Activated effector memory CD4-positive, alpha-beta T cell treated with anti-CD3 and anti-CD28 coated beads, Interleukin-2, amount 50 U/mL, for 16 hours (primary cell): ENCODE measurements at regions not wholly inside any gene's neighbourhood (a gene's known extent, or its start where the extent isn't known, plus 50 kb on each side); places are given as distances from the start of the nearest gene placed in this dataset.

Experiments used
- DNase-seq: peaks from one replicate; pipeline ENCODE4 v3.0.0-alpha.2; 2020

DNA sequence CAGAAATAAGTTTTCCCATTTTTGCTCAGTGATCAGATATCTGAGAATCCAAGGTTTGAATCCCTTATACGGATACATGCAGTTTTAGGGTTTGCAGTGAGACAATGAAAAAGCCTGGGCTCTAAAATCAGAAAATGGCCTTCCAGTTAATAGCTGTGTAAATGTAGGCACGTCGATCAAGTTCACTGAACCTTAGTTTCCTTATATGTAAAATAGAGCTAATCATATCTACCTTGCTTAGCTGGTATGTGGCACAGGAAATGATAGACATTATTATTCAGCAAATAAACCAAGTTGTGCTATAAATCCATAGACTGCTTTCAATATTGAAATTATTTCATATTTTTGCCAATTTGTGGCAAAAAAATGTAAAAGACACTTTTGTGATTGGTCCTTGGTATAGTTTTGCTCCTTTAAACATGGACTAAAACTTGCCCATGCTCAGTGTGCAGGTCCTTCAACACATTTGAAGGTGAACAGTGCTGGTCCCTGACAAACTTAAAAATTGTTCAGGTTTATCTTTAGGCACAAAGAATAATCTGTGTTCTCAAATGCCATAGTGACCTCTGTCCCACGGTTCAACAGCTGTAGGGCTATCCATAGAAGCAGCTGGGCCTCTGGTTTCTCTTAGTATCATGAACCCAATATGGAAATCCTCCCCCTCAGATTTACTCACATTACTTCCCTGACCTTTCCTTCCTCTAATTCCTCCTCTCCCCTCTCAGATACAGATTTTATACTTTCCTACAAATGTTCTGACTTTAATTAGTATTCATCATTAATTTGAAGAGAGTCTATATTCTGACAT lies 51.0 kb downstream of the CCDC54 start:
- no peak for DNase-seq

DNA sequence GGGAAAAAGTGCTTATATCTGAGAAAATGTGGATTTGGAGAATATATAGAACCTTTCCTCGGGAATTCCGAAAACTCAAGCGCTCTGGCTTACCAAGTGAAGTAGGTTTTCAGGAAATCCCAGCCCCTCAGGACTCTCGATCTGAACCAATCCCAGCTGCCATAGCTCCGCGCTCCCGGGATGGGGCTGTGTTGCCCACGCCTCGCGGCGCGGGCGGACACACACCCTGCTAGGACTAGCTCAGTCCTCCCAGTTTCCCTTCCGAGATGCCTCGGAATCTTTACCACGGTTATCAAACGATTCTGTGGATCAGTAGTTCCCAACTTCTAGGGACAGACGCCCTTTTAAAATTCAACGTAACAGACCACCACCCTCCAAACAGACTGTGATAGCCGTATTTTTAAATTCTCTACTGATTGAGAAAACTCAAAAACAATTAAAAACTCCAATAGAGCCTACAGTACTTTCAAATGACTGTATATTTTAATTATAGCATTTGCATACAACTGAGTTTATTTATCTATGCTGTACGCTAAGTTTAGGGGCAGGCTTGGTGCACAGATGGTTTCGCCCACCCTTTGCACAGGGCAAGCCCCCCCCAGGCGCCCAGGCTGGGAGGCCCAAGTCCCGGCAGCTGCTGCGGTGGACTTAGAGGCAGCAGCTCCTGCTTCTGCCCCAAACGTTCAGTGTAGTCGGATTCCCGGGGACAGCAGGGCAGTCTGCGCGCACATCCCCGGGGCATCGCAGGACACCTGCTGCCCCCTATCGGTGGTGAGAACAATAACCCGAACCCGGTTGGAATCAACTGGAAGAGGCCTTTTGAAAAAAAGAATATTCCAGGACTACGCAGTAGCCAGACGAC lies 52.3 kb downstream of the CCDC54 start:
- peak; percentile 80 for DNase-seq

DNA sequence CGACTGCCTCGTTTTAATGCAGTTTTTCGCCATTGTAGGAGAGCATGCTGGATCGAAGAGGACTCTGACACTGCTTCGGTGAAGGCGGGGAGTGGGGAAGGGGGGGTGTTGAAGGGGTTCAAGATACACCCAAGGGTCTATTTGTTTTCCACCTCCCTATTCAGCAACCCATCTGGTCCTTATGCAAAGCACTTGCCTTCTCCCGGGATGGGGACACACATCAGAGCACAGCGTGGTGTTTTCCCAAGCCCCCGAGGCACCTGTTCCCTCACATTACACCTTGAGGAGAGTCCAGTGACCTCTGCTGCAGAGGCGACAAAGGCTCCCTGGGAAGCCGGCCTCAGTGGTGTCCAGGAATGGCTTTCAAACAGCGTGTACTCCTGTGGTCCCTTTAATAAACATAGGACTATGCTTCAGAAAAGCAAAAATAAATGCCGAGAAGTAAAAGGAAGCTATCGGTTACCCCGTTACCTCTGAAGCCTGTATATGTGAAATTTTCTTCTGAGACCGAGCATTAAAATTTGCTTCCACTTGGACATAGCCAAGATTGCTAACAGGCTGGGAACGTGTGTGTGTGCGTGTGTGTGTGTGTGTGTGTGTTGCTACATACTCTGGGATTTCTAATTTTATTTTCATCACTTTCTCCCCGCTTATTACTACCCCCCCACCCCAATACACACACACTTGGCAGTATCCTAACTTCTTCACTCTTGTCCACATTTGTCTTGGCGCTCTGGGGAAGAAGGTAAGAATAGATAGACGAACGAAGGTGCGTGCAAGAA lies 53.2 kb downstream of the CCDC54 start:
- no peak for DNase-seq

DNA sequence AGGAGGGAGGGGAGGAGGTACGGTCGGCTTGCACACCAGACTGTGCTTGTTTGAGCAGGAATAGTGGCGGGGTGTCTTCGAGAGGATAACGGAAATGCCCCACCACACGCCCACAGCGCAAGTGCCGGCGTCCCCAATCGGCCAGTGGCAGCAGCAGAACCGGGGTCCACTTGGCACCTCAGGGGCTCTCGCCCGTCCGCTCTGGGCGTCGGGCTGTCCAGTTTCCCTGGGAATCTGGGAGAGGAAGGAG lies 53.7 kb downstream of the CCDC54 start:
- peak; percentile 67 for DNase-seq

DNA sequence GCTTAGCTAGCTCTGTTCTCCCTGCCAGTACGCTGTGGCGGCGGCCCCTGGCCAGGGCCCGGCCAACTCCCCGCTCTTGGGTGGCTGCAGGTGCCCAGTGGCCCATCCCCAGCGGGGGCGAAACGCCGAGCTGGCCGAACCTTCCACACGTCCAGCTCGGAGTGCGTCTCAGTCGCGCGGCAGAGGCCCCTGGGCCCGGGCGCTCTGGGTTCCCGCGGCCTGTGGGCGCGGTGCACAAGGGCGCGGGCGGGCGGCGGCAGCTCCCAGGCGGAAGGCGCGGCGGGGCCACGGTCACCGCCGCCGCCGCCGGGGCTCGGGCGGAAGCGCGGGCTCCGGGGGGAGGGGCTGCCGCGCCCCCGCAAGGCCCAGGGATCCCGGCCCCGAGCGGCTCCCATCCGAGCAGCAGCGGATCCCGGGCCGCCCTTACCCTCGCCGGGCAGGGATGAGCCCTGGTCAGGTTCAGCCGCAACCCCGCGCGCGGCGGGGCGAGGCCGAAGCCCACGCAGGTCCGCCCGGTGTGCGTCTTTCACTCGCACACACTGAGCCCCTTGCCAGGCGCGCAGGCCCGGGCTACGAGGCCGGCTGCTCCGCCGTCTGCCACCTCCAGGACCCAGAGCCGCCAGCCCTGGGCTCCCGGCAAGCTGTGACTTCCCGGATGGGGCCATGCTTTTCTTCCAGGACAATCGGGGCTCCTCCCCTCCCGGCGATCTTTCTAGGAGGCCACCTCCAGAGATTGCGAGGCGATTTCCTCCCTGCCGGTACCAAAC lies 54.2 kb downstream of the CCDC54 start:
- peak; percentile 76 for DNase-seq

DNA sequence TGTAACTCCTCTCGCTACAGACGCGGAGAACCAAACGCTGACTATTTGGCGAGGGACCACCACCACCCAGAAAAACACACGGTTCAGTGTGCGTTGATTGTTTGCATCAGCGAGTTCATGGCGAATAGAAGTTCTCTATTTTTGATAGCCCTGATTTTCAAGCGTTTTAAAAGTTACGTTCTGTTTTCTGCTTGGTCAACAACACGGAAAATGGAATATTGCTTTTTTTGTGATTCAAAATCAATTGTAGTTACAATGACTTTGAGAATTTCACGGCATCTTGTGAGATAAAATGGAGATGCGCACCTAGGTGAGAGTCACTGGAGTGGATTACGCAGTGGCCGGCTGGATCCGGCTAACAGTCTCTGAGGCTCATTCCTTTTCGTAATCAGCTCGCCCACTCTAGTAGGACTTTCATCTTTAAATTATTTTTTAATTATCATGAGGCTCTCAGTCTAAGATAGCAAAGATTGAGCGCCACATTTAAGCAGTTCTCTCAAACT lies 54.8 kb downstream of the CCDC54 start:
- DNase-seq, result no peak

DNA sequence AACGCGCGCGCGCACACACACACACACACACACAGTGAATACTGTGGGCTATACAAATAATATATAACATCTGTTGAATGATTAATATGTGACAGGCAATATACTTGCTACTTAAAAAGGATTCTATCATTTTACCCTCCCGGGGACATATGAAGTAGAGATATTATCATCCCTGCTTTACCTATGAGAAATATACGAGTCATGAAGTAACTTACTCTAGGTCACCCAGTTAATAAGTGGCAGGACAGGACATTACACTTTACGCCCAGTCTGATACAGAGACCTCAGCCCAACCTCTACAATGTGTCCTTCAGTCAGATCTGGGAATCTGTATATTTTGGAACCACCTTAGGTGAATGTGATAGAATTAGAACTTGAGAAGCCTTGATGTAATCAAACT lies 55.4 kb downstream of the CCDC54 start:
- DNase-seq, result no peak

DNA sequence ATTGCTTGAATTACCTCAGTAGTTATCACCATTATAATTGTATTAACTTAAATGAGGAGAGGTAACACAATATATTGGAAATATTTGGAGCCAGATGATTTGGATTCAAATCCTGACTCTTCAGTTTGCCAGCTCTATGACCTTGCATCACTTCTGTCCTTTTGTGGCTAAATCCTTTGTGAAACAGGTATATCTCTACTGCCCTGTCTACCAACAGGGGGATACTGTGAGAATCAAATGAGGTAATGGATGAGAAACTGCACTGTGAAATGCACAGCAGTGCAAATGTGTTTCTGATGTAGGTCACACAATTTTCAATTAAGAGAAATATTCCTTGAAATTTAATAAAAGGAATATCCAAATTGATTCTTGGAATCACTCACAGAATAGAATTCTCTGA lies 58.8 kb downstream of the CCDC54 start:
- no peak for DNase-seq

DNA sequence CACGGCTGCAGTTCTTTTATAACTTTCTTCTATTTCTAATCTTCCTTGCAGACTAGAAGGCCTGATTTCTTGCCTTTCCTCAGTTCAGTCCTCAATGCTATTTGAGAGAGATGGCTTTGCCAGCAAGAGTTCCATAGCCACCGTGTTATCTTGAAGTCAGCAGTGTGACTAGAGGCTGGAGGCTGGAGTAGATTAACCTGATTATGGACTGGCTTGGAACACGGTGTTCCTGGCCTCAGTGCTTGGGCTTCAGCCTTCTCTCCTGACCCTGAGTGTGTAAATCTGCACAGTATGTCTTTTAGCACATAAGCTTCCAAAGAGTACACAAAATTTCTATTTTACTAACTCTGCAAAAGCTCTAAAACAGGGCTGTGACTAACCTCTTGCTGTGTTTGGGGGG lies 61.4 kb downstream of the CCDC54 start:
- no peak for DNase-seq

DNA sequence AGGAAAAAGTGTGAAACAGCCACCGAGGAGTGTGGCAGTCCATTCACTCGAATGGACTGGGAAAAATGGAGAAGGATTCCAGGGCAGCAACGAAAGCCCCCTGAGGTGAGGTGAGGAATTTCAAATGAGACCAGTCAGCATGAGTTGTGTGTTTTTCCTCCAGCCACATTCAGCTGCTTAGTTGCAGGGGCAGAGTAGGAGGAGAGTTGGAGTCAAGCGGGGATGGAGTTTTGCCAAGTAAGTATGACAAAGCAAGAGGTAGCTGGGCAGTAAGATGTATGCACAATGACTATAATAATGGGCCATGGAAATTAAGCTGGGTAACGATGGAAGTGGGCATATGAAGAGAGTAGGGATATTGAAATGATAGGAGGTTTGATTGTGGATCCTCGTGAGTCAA lies 64.4 kb downstream of the CCDC54 start:
- no peak for DNase-seq

DNA sequence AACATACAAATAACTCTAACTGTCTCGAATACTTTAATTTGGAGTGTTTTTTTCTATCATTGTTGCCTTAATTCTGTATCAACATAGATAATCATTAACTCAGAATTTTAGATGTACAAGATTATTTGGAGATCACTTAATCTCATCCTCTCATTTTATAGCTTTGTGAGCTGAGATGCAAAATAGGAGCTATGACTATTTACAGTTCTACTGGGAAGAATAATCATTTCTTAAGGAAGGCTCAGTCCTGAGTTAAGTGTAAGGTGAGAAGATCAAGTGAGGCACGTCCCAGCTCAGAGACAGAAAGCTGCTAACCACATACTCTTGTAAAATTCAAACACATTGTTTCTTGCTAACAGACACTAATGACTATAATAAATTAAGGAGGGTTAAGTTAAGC lies 66.2 kb downstream of the CCDC54 start:
- DNase-seq, result no peak

DNA sequence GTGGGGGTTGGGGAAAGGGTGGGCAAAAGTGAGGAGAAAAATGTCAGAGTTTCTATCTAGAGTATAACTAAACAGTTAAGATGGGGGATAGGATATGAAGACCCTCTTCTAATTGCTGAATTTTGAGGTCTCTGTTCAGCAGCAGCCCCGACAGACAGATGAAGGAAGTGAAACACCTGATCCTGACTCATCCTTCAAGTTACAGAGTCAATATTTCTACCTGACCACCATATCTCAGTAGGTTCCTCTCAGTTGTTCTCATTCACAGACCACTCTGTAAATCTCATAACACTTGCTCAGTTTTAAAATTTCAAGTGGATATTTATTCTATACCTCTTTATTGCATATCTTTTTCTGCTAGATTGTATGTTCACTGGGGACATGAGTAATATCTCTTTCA lies 69.5 kb downstream of the CCDC54 start:
- no peak for DNase-seq

DNA sequence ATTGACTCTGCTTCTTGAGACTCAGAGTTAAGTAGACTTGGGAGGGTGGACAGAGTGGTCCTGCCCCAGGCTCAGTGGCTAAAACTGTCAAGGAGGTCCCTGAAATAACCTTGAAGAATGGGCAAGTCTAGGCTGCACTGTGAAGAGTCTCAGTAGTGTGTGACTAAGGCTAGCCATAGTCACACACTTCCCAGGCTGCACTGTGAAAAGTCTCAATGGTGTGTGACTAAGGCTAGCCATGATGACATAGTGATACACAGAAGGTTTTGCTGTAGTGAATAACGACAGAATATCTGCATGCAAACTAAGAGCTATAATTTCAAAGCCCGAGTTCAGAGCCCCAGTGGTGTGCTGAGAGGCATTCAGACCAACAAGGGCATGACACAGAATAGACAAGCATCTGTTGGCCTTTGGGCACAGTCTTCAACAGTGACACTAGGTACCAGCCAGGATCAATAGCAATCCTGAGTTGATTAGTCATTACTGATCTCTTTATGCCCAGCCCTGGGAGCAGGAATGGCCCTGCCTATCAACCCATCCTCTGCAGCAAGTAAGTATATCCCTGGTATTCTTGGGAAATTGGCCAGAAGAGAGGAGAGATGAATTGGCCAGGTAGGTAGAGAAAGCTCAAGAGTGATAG lies 72.4 kb upstream of the BBX start:
- DNase-seq, result no peak

DNA sequence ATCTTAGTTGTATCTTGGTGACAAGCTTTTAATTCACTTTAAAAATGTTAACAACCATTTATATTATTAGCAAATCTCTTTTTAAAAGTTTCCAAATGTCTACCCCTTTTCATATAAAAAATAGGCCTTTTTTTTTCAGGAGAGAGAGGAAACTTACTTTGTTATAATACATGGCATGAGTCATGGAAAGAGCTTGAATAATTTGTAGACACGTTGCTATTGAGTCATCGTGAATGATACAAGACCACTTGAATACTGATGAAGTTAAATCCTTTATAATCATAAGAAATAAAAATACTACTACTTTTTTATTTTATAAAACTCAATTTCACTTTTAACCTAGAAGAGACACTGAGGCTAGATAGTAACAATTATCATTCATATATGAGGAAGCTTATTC lies 70.3 kb upstream of the BBX start:
- no peak for DNase-seq

DNA sequence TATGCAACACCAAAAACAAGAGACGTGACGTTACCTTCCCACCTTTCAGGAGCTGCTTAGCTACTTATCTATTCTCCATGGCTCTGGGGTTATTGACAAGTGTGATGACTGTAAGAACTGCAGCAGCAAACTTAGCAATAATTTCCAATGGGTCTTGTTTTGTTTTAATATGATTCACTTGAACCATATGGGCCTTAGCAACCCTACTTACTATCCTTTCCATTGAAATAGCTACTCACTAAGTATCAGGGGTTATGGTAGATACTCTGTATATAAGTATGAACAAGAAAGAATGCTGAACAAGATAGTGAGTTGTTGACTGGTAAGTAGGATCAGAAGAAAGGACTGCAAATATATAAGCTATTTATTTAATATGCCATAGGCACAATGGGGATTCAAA lies 69.3 kb upstream of the BBX start:
- no peak for DNase-seq

DNA sequence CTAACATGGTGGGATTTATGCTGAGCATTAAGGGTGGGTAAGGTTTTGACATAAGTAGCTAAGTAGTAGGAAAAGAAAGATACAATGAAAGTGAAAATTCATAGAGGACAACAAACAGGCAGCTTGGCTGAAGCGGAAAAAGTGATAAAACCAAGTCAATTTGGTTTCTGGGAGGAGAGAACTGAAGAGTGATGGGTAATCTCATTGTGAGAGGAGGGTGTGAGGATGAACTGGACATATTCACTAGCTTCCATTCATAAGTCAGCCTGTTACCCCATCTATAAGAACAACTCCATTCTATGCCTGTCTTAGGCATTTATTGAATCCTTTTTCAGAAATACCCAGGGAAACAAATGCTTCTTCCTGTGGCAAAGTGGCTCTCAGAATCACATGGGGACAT lies 67.1 kb upstream of the BBX start:
- no peak for DNase-seq

DNA sequence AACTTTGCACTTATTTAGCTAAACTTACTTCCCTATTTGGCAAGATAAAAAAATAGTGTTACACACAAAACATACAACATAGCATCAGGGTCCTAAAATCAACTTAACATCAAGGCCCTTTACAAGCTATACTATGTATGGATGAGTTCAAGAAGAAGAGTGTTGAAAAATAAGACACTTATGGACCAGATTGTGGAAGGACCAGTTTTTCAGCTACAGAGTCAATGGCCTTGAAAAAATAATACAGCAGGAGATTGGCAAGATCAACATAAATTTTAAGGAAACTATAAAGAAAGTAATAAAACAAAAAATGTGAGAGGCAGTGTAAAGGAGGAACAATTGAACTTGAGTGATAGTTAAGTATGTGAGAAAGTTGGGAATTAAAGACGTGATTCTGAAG lies 66.3 kb upstream of the BBX start:
- no peak for DNase-seq

DNA sequence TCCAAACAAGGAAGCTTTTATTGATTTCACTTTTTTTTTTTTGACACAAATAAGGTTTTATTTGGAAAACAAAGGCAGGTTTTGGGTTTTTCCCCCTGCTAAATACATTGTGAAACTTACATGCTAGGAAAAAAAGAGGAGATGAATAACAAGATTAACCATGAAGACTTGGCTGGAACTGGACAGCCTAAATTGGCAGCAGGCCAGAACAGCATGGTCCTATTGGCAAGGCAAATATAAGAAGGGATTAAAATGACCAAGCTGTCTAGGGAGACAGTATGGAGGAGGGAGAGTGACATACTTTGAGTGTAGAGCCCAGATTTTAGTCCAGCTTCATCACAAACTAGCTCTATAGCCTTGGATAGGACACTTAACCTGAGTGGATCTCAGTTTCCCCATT lies 63.9 kb upstream of the BBX start:
- no peak for DNase-seq

DNA sequence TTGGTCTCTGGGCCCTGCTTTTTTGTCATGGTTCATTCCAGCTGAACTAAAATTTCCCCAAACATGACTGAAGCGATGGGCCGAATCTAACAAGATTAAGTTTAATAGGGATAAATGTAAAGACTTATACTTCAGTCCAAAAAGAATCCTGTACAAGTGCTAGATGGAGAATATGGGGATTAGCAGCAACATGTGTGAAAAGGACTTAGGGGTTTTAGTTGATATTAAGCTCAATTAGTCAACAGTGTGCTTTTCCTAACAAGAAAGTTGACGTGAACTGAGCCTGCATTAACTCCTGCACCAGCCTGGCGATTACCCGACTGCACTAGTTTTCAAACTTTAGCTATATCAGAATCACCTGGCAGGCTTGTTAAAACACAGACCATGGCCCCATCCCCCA lies 61.0 kb upstream of the BBX start:
- no peak for DNase-seq

DNA sequence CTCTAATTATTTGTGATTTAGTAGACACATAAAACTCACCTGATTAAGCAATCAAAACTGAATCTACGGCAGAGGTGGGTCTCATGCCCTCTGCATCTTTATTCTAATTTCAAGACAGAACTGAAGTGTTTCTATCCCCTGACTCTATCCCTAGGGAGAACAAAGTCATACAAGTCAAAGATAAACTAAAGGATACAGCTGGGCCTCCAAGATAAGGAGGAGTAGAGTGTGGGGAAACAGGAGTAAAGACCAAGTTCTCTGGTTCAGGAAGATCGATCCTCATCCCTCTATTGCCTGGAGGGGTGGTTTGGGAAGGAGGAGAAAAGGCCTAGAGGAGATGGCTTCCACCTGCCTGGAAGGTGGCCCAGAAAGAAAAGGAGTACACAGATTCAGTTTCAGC lies 58.7 kb upstream of the BBX start:
- DNase-seq, result no peak

DNA sequence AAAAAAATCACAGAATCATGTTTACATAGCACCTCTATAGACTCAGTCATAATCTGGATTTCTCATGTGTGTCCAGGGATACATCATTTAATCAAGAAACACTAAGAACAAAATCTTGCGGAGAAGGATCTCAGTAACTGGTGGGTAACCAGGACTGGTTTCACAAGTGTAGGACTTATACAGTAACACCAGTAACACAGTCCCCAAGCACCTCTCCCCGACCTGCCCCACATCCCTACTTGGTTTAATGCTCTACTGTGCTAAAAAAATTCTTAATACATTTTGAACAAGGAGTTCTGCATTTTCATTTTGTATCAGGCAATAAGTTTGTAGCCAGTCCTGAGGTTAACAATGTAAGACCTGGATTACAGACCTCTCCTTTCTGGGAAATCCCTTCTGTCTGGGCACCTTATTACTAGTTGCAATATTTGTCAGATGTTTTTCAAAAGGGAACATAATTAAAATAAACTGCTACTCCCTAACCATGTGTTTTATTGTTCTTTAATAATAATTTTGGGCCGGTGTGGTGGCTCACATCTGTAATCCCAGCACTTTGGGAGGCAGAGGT lies 57.6 kb upstream of the BBX start:
- DNase-seq, result no peak

DNA sequence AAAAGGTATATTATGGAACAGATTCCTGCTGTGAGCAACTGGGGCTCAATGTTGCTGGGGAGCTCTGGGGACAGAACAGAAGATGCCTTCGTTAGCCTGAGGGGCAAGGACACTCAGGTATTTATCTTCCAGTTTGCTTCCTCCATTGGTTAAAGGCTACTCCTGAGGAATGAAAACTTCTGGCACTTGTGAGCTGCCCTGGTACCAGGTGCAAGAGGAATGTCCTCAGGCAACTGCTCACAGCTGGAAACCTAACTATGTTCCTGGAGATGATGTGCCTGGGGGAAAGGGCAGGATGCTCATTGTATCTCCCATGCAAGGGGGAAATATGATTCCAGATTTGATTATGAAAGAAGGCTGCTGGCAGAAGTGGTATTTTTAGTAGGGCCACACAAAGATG lies 54.0 kb upstream of the BBX start:
- no peak for DNase-seq
